HepG2 (cell line): ENCODE measurements at regions not wholly inside any gene's neighbourhood (a gene's known extent, or its start where the extent isn't known, plus 50 kb on each side); places are given as distances from the start of the nearest gene placed in this dataset.

ENCODE experiments used
- ATAC-seq: fragments of 200-7000 bp; cut with Tn5 transposase; 3 replicates; pipeline ENCODE4 v1.9.1; 2020; ENCODE audit warnings: mild to moderate bottlenecking, moderate library complexity
- BruUV-seq: library from RNA; stranded (reverse); fragments of 400-500 nt; replicated peaks from 2 replicates; lab custom pipeline; 2021; lab: Mats Ljungman, UMichigan
- CTCF ChIA-PET: fragments of 300-600 bp; formaldehyde crosslinking; extraction: SDS; loops from one replicate; lab custom pipeline; 2021; ENCODE audit warnings: low total read pairs, inconsistent platforms, low intra/inter-chr PET ratio; lab: Yijun Ruan, JAX
- POLR2A ChIA-PET: fragments of 350-600 bp; sonication (Branson Sonifier 250); formaldehyde crosslinking; loops from one replicate; lab custom pipeline; 2020; ENCODE audit warnings: antibody characterized with exemption, inconsistent platforms; lab: Yijun Ruan, JAX
- DNase-seq: peaks from one replicate; pipeline ENCODE4 v3.0.0-alpha.2; 2015; ENCODE audit warnings: low spot score
- FAIRE-seq: peaks from 3 replicates; lab custom pipeline; 2011; peaks lifted over from hg19 to GRCh38; lab: Jason Lieb, UNC
- H2AFZ ChIP-seq: one replicate; pipeline ENCODE4 v1.6.1; 2011; ENCODE audit warnings: low read length, inconsistent platforms
- H3K27ac ChIP-seq: fragments of 300-600 bp; 3 replicates; pipeline ENCODE4 v1.8.0; 2011; ENCODE audit warnings: mixed run types, mild to moderate bottlenecking, mixed read lengths, low read length, inconsistent platforms; ENCODE audit not compliant: insufficient read depth; ENCODE audit errors: extremely low read length
- H3K27me3 ChIP-seq, 2 experiments: fragments of 200-600 bp in 1 of 2; 2 replicates in 1 of 2; 3 replicates in 1 of 2; pipeline versions ENCODE4 v1.6.0 to v1.8.0; 2011; ENCODE audit warnings: low read length in 2 of 2, mild to moderate bottlenecking in 2 of 2, moderate library complexity in 2 of 2, inconsistent platforms in 1 of 2; ENCODE audit not compliant: insufficient read depth in 2 of 2, control insufficient read depth in 1 of 2
- H3K36me3 ChIP-seq, 2 experiments: fragments of 200-600 bp in 1 of 2; replicated peaks in 1 of 2; 2 replicates in 1 of 2; 3 replicates in 1 of 2; pipeline versions ENCODE4 v1.5.1 to v1.8.0; 2011; ENCODE audit warnings: low read length in 2 of 2, inconsistent platforms in 1 of 2; ENCODE audit not compliant: insufficient read depth in 2 of 2, control insufficient read depth in 1 of 2
- H3K4me1 ChIP-seq: 2 replicates; pipeline ENCODE4 v1.5.1; 2012; ENCODE audit warnings: low read length, inconsistent platforms; ENCODE audit not compliant: insufficient read depth
- H3K4me2 ChIP-seq: 2 replicates; pipeline ENCODE4 v1.6.0; 2011; ENCODE audit warnings: low read depth, low read length, inconsistent platforms
- H3K4me3 ChIP-seq, 3 experiments: fragments of 200-600 bp in 1 of 3; sonication (generic), shearing (Covaris generic) in 1 of 3; replicated peaks in 1 of 3; 2 replicates each; pipeline ENCODE4 v1.5.1; 2011 to 2016; ENCODE audit warnings: low read length in 3 of 3, inconsistent platforms in 2 of 3, low read depth in 2 of 3, mild to moderate bottlenecking in 2 of 3, control low read depth in 1 of 3, mixed read lengths in 1 of 3; ENCODE audit not compliant: insufficient read depth in 1 of 3
- H3K79me2 ChIP-seq: one replicate; pipeline ENCODE4 v1.6.1; 2011; ENCODE audit warnings: low read length, inconsistent platforms; ENCODE audit not compliant: insufficient read depth
- H3K9ac ChIP-seq: 2 replicates; pipeline ENCODE4 v1.6.0; 2011; ENCODE audit warnings: mild to moderate bottlenecking, low read depth, low read length, inconsistent platforms; ENCODE audit not compliant: insufficient read depth
- H3K9me3 ChIP-seq: 2 replicates; pipeline ENCODE4 v1.5.1; 2012; ENCODE audit warnings: mild to moderate bottlenecking, low read length
- H4K20me1 ChIP-seq: 2 replicates; pipeline ENCODE4 v1.6.0; 2011; ENCODE audit warnings: inconsistent platforms, mild to moderate bottlenecking, low read length, moderate library complexity; ENCODE audit not compliant: insufficient read depth
- ATF3 ChIP-seq: sonication (generic); formaldehyde crosslinking; IDR thresholded peaks from 2 replicates; pipeline ENCODE4 v1.4.0; 2020; ENCODE audit warnings: missing genetic modification reagents
- ATF4 ChIP-seq, 2 experiments: fragments of 450-650 bp in 1 of 2; sonication (generic) in 1 of 2; formaldehyde crosslinking; IDR thresholded peaks; 2 replicates each; pipeline versions ENCODE4 v1.5.0 to v1.8.0; 2020 to 2022; ENCODE audit warnings: mild to moderate bottlenecking in 1 of 2, missing genetic modification reagents in 1 of 2
- FOXJ3 ChIP-seq: sonication (generic); formaldehyde crosslinking; IDR thresholded peaks from 2 replicates; pipeline ENCODE4 v1.4.0; 2020; ENCODE audit warnings: missing genetic modification reagents, mild to moderate bottlenecking, borderline replicate concordance
- GATAD1 ChIP-seq: IDR thresholded peaks from 2 replicates; pipeline ENCODE4 v1.6.1; 2016; ENCODE audit warnings: missing genetic modification reagents, missing compliant biosample characterization
- HDAC2 ChIP-seq: sonication (generic); formaldehyde crosslinking; IDR thresholded peaks from 2 replicates; pipeline ENCODE4 v1.4.0; 2020; ENCODE audit warnings: missing genetic modification reagents
- MLXIP ChIP-seq: sonication (generic); formaldehyde crosslinking; IDR thresholded peaks from 2 replicates; pipeline ENCODE4 v1.9.0; 2021; ENCODE audit warnings: missing genetic modification reagents, borderline replicate concordance
- NCOR1 ChIP-seq: fragments of 200-600 bp; sonication (generic); IDR thresholded peaks from 2 replicates; pipeline ENCODE4 v1.7.0; 2017; ENCODE audit warnings: antibody characterized with exemption, low read length, borderline replicate concordance
- NFYC ChIP-seq: IDR thresholded peaks from 2 replicates; pipeline ENCODE4 v1.6.1; 2016; ENCODE audit warnings: missing genetic modification reagents, missing compliant biosample characterization
- PRMT3 ChIP-seq: sonication (generic); formaldehyde crosslinking; IDR thresholded peaks from 2 replicates; pipeline ENCODE4 v1.8.1; 2022; ENCODE audit warnings: low read depth, mild to moderate bottlenecking, moderate library complexity, missing genetic modification reagents, borderline replicate concordance
- RFXANK ChIP-seq: IDR thresholded peaks from 2 replicates; pipeline ENCODE4 v1.6.1; 2016
- ZFP82 ChIP-seq: sonication (generic); formaldehyde crosslinking; IDR thresholded peaks from 2 replicates; pipeline ENCODE4 v1.5.1; 2020; ENCODE audit warnings: mild to moderate bottlenecking, missing genetic modification reagents, borderline replicate concordance
- ZNF180 ChIP-seq: sonication (generic); formaldehyde crosslinking; IDR thresholded peaks from 2 replicates; pipeline ENCODE4 v1.4.0; 2020; ENCODE audit warnings: low read depth, missing genetic modification reagents, borderline replicate concordance
- ZNF724P ChIP-seq: sonication (generic); formaldehyde crosslinking; IDR thresholded peaks from 2 replicates; pipeline ENCODE4 v1.8.0; 2022; ENCODE audit warnings: missing genetic modification reagents, borderline replicate concordance
- ZNF878 ChIP-seq: sonication (generic); formaldehyde crosslinking; IDR thresholded peaks from 2 replicates; pipeline ENCODE4 v1.8.1; 2023; ENCODE audit warnings: mild to moderate bottlenecking, missing genetic modification reagents, moderate library complexity
- ZNF883 ChIP-seq: sonication (generic); formaldehyde crosslinking; IDR thresholded peaks from 2 replicates; pipeline ENCODE4 v1.5.1; 2020; ENCODE audit warnings: mild to moderate bottlenecking, missing genetic modification reagents; ENCODE audit errors: not compliant biosample characterization
- ZSCAN25 ChIP-seq: sonication (generic); formaldehyde crosslinking; IDR thresholded peaks from 2 replicates; pipeline ENCODE4 v1.8.0; 2022; ENCODE audit warnings: mild to moderate bottlenecking, missing genetic modification reagents
- WGBS: methylation state at CpG from one replicate; pipeline ENCODE4 v1.1.6; 2017; ENCODE audit warnings: low lambda C conversion rate; 5-methylcytosine and 5-hydroxymethylcytosine counted together
- in situ Hi-C: cut with HindIII; loops from 2 replicates; pipeline ENCODE4 v1.10.0; 2017; ENCODE audit warnings: low pct_unique_long_range_greater_than_20kb; ENCODE audit not compliant: extremely low pct_ligation_motif_present
- intact Hi-C: fragments of 100-400 bp; cut with micrococcal nuclease; formaldehyde crosslinking; loops from one replicate; pipeline ENCODE4 v1.10.0; 2022; ENCODE audit not compliant: unreplicated experiment

GRCh38 chr7:31419505-31420055, 79.1 kb upstream of the NEUROD6 start (continued):
- TF ChIP-seq ZSCAN25 (CRISPR knock-in tag) (no peak), MLXIP (no peak), HDAC2 (no peak), GATAD1 (CRISPR knock-in tag) (no peak)
- TF ChIP-seq, all 625 proteins: peak for 0

GRCh38 chr7:31420948-31421347, 80.4 kb upstream of the NEUROD6 start:
- in situ Hi-C loops (no loop called here), intact Hi-C loops (no loop called here)
- H3K4me1 ChIP-seq, result no peaks in the 10 kb centered on the region
- 7% methylated on average over 1 of the region's 1 CpG for WGBS
- H3K36me3 ChIP-seq, result no peaks in the 10 kb centered on the region
- ChIA-PET POLR2A (no interaction called here), CTCF (no interaction called here)
- no TSS peak for BruUV-seq
- H3K4me2 ChIP-seq, result no peak overlapping the region
- no peak overlapping the region for H2AFZ ChIP-seq
- DNase-seq, result no peak
- FAIRE-seq, result no peak
- no peak overlapping the region for H3K27ac ChIP-seq
- H3K79me2 ChIP-seq, result no peaks in the 10 kb centered on the region
- no peaks in the 10 kb centered on the region for H3K27me3 ChIP-seq
- no peak overlapping the region for H3K9ac ChIP-seq
- no peak for ATAC-seq
- no peaks in the 10 kb centered on the region for H4K20me1 ChIP-seq
- H3K4me3 ChIP-seq, result no peak overlapping the region
- no peaks in the 10 kb centered on the region for H3K9me3 ChIP-seq
- TF ChIP-seq NCOR1 (no peak), ATF3 (CRISPR knock-in tag) (no peak), ZNF883 (CRISPR knock-in tag) (no peak), FOXJ3 (CRISPR knock-in tag) (no peak), NFYC (CRISPR knock-in tag) (no peak), ATF4 (CRISPR knock-in tag; IDR thresholded peaks at IDR 0.05) (no peak), ZNF180 (CRISPR knock-in tag) (no peak), ZNF878 (no peak), ZFP82 (CRISPR knock-in tag) (no peak), PRMT3 (CRISPR knock-in tag) (no peak), RFXANK (CRISPR knock-in tag) (no peak), ZNF724P (CRISPR knock-in tag) (no peak)
